Bronchial epithelial cell (primary cell): ENCODE measurements at regions not wholly inside any gene's neighbourhood (a gene's known extent, or its start where the extent isn't known, plus 50 kb on each side); places are given as distances from the start of the nearest gene placed in this dataset.
"Not testable (repeated sequence)": the region's sequence is repeated elsewhere in the genome, so short reads cannot be mapped to it uniquely, and the experiment has no call there.

Experiments used
- DNase-seq: peaks from one replicate; pipeline ENCODE4 v3.0.0-alpha.2; 2010; ENCODE audit warnings: low read depth
- FAIRE-seq: peaks from 2 replicates; lab custom pipeline; 2011; peaks lifted over from hg19 to GRCh38; lab: Jason Lieb, UNC
- H3K27me3 ChIP-seq: 2 replicates; pipeline ENCODE4 v1.5.1; 2011; ENCODE audit warnings: low read length; ENCODE audit not compliant: control insufficient read depth, insufficient read depth
- H3K36me3 ChIP-seq: 2 replicates; pipeline ENCODE4 v1.5.1; 2011; ENCODE audit warnings: low read length; ENCODE audit not compliant: control insufficient read depth, insufficient read depth
- H3K4me3 ChIP-seq: 2 replicates; pipeline ENCODE4 v1.5.1; 2011; ENCODE audit warnings: mild to moderate bottlenecking, low read depth, low read length, control low read depth
- CTCF ChIP-seq: IDR thresholded peaks from 2 replicates; pipeline ENCODE4 v1.5.1; 2011; ENCODE audit warnings: mild to moderate bottlenecking, moderate library complexity, low read length, control low read depth, inconsistent platforms; ENCODE audit not compliant: insufficient read depth, severe bottlenecking

- no peaks in the 10 kb centered on the region for H3K36me3 ChIP-seq
- DNase-seq (peak; percentile 21), FAIRE-seq (peak; percentile 91)
- H3K27me3 ChIP-seq, result no peaks in the 10 kb centered on the region
- peak; percentile 35 for TF ChIP-seq CTCF
- no peak overlapping the region for H3K4me3 ChIP-seq
These were observed 353.2 kb downstream of the PRR16 start for GRCh38 chr5:120817044-120817985.

GRCh38 chr5:120818128-120818527 is 354.0 kb downstream of the PRR16 start:
- FAIRE-seq (no peak), DNase-seq (no peak)
- Histone ChIP-seq H3K4me3 (no peak overlapping the region), H3K27me3 (no peaks in the 10 kb centered on the region), H3K36me3 (no peaks in the 10 kb centered on the region)
- TF ChIP-seq CTCF, result no peak

- no peaks in the 10 kb centered on the region for H3K36me3 ChIP-seq
- no peaks in the 10 kb centered on the region for H3K27me3 ChIP-seq
- no peak for FAIRE-seq
- no peak overlapping the region for H3K4me3 ChIP-seq
- no peak for TF ChIP-seq CTCF
- DNase-seq, result no peak
These were observed 359.2 kb downstream of the PRR16 start for GRCh38 chr5:120823328-120823727.

- not testable (repeated sequence) for H3K27me3 ChIP-seq, FAIRE-seq, DNase-seq, H3K36me3 ChIP-seq, H3K4me3 ChIP-seq
These were observed 367.5 kb downstream of the PRR16 start for GRCh38 chr5:120831646-120832045.

GRCh38 chr5:120841830-120842229 is 377.7 kb downstream of the PRR16 start:
- DNase-seq (no peak), FAIRE-seq (no peak)
- TF ChIP-seq CTCF, result no peak
- no peak overlapping the region for H3K4me3 ChIP-seq
- no peaks in the 10 kb centered on the region for H3K36me3 ChIP-seq
- no peaks in the 10 kb centered on the region for H3K27me3 ChIP-seq

GRCh38 chr5:120843390-120843980 is 379.4 kb downstream of the PRR16 start:
- Histone ChIP-seq H3K4me3 (no peak overlapping the region), H3K27me3 (no peaks in the 10 kb centered on the region), H3K36me3 (no peaks in the 10 kb centered on the region)
- DNase-seq (no peak), FAIRE-seq (no peak)
- TF ChIP-seq CTCF, result no peak
